ENCODE measurements at regions not wholly inside any gene's neighbourhood (a gene's known extent, or its start where the extent isn't known, plus 50 kb on each side); places are given as distances from the start of the nearest gene placed in this dataset.

- no peak for DNase-seq (ENCODE audit: low read depth)
These were observed 811.7 kb downstream of the TLR4 start for GRCh38 chr9:118515947-118516346.

GRCh38 chr9:118521261-118521660, 817.1 kb downstream of the TLR4 start:
- no peak for DNase-seq (ENCODE audit: low read depth)

- DNase-seq (ENCODE audit: low read depth) = peak; percentile 70
These were observed 818.2 kb downstream of the TLR4 start for GRCh38 chr9:118522093-118523028.

- no peak for DNase-seq (ENCODE audit: low read depth)
These were observed 823.1 kb downstream of the TLR4 start for GRCh38 chr9:118527261-118527660.

- DNase-seq (ENCODE audit: low read depth) = peak; percentile 44
These were observed 825.0 kb downstream of the TLR4 start for GRCh38 chr9:118529210-118529609.

- no peak for DNase-seq (ENCODE audit: low read depth)
These were observed 825.5 kb downstream of the TLR4 start for GRCh38 chr9:118529624-118530214.

GRCh38 chr9:118532592-118532991, 828.4 kb downstream of the TLR4 start:
- no peak for DNase-seq (ENCODE audit: low read depth)

- peak; percentile 70 for DNase-seq (ENCODE audit: low read depth)
These were observed 828.9 kb downstream of the TLR4 start for GRCh38 chr9:118533101-118533500.

- DNase-seq (ENCODE audit: low read depth) = no peak
These were observed 829.6 kb downstream of the TLR4 start for GRCh38 chr9:118533850-118534249.

- no peak for DNase-seq (ENCODE audit: low read depth)
These were observed 832.0 kb downstream of the TLR4 start for GRCh38 chr9:118536153-118536552.

GRCh38 chr9:118538959-118539358, 830.3 kb downstream of the BRINP1 start:
- DNase-seq (ENCODE audit: low read depth) = no peak

GRCh38 chr9:118553465-118553864, 815.8 kb downstream of the BRINP1 start:
- DNase-seq (ENCODE audit: low read depth) = no peak

GRCh38 chr9:118554987-118555386, 814.2 kb downstream of the BRINP1 start:
- no peak for DNase-seq (ENCODE audit: low read depth)

GRCh38 chr9:118558026-118558425, 811.2 kb downstream of the BRINP1 start:
- DNase-seq (ENCODE audit: low read depth) = no peak

- no peak for DNase-seq (ENCODE audit: low read depth)
These were observed 810.3 kb downstream of the BRINP1 start for GRCh38 chr9:118558891-118559290.

- DNase-seq (ENCODE audit: low read depth) = no peak
These were observed 808.2 kb downstream of the BRINP1 start for GRCh38 chr9:118561051-118561450.

- peak; percentile 63 for DNase-seq (ENCODE audit: low read depth)
These were observed 805.6 kb downstream of the BRINP1 start for GRCh38 chr9:118563677-118564076.

- peak; percentile 74 for DNase-seq (ENCODE audit: low read depth)
These were observed 801.4 kb downstream of the BRINP1 start for GRCh38 chr9:118567861-118568260.

GRCh38 chr9:118568704-118569103, 800.5 kb downstream of the BRINP1 start:
- DNase-seq (ENCODE audit: low read depth) = peak; percentile 61

- peak; percentile 57 for DNase-seq (ENCODE audit: low read depth)
These were observed 800.1 kb downstream of the BRINP1 start for GRCh38 chr9:118569148-118569547.

GRCh38 chr9:118570066-118570465, 799.2 kb downstream of the BRINP1 start:
- peak; percentile 88 for DNase-seq (ENCODE audit: low read depth)

- DNase-seq (ENCODE audit: low read depth) = peak; percentile 53
These were observed 793.7 kb downstream of the BRINP1 start for GRCh38 chr9:118575341-118576070.

GRCh38 chr9:118577121-118577520, 792.1 kb downstream of the BRINP1 start:
- DNase-seq (ENCODE audit: low read depth) = peak; percentile 85

Measured in amniotic epithelial cell (primary cell).